ENCODE measurements at regions not wholly inside any gene's neighbourhood (a gene's known extent, or its start where the extent isn't known, plus 50 kb on each side); places are given as distances from the start of the nearest gene placed in this dataset.
"Not testable (repeated sequence)": the region's sequence is repeated elsewhere in the genome, so short reads cannot be mapped to it uniquely, and the experiment has no call there.

DNA sequence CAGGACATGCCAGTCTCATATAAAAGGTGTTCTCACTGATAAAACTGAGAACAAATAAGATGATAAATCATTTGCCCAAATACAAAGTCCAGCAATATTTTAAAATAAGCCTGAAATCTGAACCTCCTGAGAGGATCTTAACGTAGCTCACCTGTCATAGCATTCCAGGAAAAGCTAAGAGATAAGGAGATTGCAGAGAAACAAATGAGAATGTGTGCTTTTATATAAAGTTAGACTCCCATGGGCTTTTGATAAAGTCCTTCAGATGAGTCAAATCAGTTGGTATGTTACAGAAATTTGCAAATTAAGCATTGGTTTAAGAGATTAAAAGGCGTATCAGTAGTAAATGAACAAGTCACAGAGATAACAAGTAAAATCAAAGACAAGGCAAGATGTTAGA is 452.9 kb upstream of the CHAC2 start:
- H3K4me1 ChIP-seq (ENCODE audit: control insufficient read depth, extremely low read depth, insufficient read depth, low read length), result peaks cover 15% of the 10 kb centered on the region
- H3K4me3 ChIP-seq (ENCODE audit: control insufficient read depth in 2 of 3, extremely low read depth in 1 of 3, insufficient read depth in 2 of 3, low read depth in 1 of 3, low read length in 3 of 3), result no peak overlapping the region
- dilution Hi-C loops (cut with MboI; ENCODE audit: extremely low pct_ligation_motif_present, low sequenced_read_pairs), result no loop called here
- H3K79me2 ChIP-seq (ENCODE audit: control insufficient read depth, insufficient read depth, low read length), result no peaks in the 10 kb centered on the region
- H3K36me3 ChIP-seq (ENCODE audit: control insufficient read depth in 2 of 2, extremely low read depth in 1 of 2, insufficient read depth in 2 of 2, low read length in 2 of 2), result no peaks in the 10 kb centered on the region
- no peaks in the 10 kb centered on the region for H3K9me3 ChIP-seq (ENCODE audit: control insufficient read depth, low read depth, low read length)
- H3K9ac ChIP-seq (ENCODE audit: control insufficient read depth, extremely low read depth, insufficient read depth, low read length), result no peak overlapping the region
- no peak overlapping the region for H3K4me2 ChIP-seq (ENCODE audit: control insufficient read depth, extremely low read depth, insufficient read depth, low read depth, low read length)
- no peak overlapping the region for H3K27ac ChIP-seq (ENCODE audit: control insufficient read depth, insufficient read depth, low read length)
- DNase-seq (ENCODE audit: low read depth, low spot score), result no peak
- no peaks in the 10 kb centered on the region for H3K27me3 ChIP-seq (ENCODE audit: control insufficient read depth, extremely low read depth, insufficient read depth, low read length)
- TF ChIP-seq, protein P1, sequence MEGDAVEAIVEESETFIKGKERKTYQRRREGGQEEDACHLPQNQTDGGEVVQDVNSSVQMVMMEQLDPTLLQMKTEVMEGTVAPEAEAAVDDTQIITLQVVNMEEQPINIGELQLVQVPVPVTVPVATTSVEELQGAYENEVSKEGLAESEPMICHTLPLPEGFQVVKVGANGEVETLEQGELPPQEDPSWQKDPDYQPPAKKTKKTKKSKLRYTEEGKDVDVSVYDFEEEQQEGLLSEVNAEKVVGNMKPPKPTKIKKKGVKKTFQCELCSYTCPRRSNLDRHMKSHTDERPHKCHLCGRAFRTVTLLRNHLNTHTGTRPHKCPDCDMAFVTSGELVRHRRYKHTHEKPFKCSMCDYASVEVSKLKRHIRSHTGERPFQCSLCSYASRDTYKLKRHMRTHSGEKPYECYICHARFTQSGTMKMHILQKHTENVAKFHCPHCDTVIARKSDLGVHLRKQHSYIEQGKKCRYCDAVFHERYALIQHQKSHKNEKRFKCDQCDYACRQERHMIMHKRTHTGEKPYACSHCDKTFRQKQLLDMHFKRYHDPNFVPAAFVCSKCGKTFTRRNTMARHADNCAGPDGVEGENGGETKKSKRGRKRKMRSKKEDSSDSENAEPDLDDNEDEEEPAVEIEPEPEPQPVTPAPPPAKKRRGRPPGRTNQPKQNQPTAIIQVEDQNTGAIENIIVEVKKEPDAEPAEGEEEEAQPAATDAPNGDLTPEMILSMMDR (optimal IDR thresholded peaks at IDR 0.05 in 1 of 3, IDR thresholded peaks at IDR 0.05 in 1 of 3, conservative IDR thresholded peaks at IDR 0.05 in 1 of 3; ENCODE audit: extremely low read depth in 1 of 3, insufficient read depth in 2 of 3, low read length in 3 of 3), result no peak
- TF ChIP-seq EZH2 (IDR thresholded peaks at IDR 0.05; ENCODE audit: low read length), result no peak
- FAIRE-seq, result no peak
- no peaks in the 10 kb centered on the region for H4K20me1 ChIP-seq (ENCODE audit: control insufficient read depth, extremely low read depth, insufficient read depth, low read length)
- no peaks in the 10 kb centered on the region for H3K9me1 ChIP-seq (ENCODE audit: control insufficient read depth, extremely low read depth, insufficient read depth, low read length)
- H2AFZ ChIP-seq (ENCODE audit: control insufficient read depth, low read length), result no peak overlapping the region

DNA sequence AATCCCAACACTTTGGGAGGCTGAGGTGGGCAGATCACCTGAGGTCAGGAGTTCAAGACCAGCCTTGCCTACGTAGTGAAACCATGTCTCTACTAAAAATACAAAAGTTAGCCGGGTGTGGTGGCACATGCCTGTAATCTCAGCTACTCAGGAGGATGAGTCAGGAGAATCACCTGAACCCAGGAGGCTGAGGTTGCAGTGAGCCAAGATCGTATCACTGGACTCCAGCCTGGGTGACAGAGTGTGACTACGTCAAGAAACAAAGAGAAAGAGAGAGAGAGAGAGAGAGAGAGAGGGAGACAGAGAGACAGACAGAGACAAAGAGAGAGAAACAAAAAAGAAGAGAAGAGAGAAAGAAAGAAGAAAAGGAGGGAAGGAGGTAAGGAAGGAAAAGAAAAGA is 454.0 kb upstream of the CHAC2 start:
- H3K79me2 ChIP-seq (ENCODE audit: control insufficient read depth, insufficient read depth, low read length); dilution Hi-C loops (cut with MboI; ENCODE audit: extremely low pct_ligation_motif_present, low sequenced_read_pairs); H3K4me2 ChIP-seq (ENCODE audit: control insufficient read depth, extremely low read depth, insufficient read depth, low read depth, low read length): not testable (repeated sequence)

DNA sequence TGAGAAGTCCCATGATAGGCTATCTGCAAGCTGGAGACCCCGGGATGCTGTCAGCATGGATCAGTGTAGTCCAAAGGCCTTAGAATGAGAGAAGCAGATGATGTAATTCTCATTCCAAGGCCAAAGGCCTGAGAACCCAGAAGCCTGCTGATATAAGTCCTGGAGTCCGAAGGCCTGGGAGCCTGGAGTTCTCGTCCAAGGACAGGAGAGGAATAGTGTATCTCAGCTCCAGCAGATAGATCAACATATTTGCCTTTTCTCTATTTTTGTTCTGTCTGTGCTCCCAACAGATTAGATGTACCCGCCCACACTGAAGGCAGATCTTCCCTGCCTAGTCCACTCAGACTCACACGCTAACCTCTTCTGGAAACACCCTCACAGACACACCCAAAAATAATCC is 454.9 kb upstream of the CHAC2 start:
- H3K27me3 ChIP-seq (ENCODE audit: control insufficient read depth, extremely low read depth, insufficient read depth, low read length), result no peaks in the 10 kb centered on the region
- no peak overlapping the region for H3K4me3 ChIP-seq (ENCODE audit: control insufficient read depth in 2 of 3, extremely low read depth in 1 of 3, insufficient read depth in 2 of 3, low read depth in 1 of 3, low read length in 3 of 3)
- H3K79me2 ChIP-seq (ENCODE audit: control insufficient read depth, insufficient read depth, low read length), result no peaks in the 10 kb centered on the region
- FAIRE-seq (no peak), DNase-seq (ENCODE audit: low read depth, low spot score) (no peak)
- no peaks in the 10 kb centered on the region for H4K20me1 ChIP-seq (ENCODE audit: control insufficient read depth, extremely low read depth, insufficient read depth, low read length)
- H3K27ac ChIP-seq (ENCODE audit: control insufficient read depth, insufficient read depth, low read length), result peak overlapping the region; percentile 58
- no peak for TF ChIP-seq EZH2 (IDR thresholded peaks at IDR 0.05; ENCODE audit: low read length)
- TF ChIP-seq, protein P1 (optimal IDR thresholded peaks at IDR 0.05 in 1 of 3, IDR thresholded peaks at IDR 0.05 in 1 of 3, conservative IDR thresholded peaks at IDR 0.05 in 1 of 3; ENCODE audit: extremely low read depth in 1 of 3, insufficient read depth in 2 of 3, low read length in 3 of 3), result no peak
- H3K9ac ChIP-seq (ENCODE audit: control insufficient read depth, extremely low read depth, insufficient read depth, low read length), result no peak overlapping the region
- no peak overlapping the region for H3K4me2 ChIP-seq (ENCODE audit: control insufficient read depth, extremely low read depth, insufficient read depth, low read depth, low read length)
- dilution Hi-C loops (cut with MboI; ENCODE audit: extremely low pct_ligation_motif_present, low sequenced_read_pairs), result no loop called here
- H3K36me3 ChIP-seq (ENCODE audit: control insufficient read depth in 2 of 2, extremely low read depth in 1 of 2, insufficient read depth in 2 of 2, low read length in 2 of 2), result no peaks in the 10 kb centered on the region
- H2AFZ ChIP-seq (ENCODE audit: control insufficient read depth, low read length), result no peak overlapping the region
- no peaks in the 10 kb centered on the region for H3K9me3 ChIP-seq (ENCODE audit: control insufficient read depth, low read depth, low read length)
- H3K4me1 ChIP-seq (ENCODE audit: control insufficient read depth, extremely low read depth, insufficient read depth, low read length), result peaks cover 15% of the 10 kb centered on the region
- no peaks in the 10 kb centered on the region for H3K9me1 ChIP-seq (ENCODE audit: control insufficient read depth, extremely low read depth, insufficient read depth, low read length)

More for the DNA sequence above, 454.0 kb upstream of the CHAC2 start:
- FAIRE-seq; H3K36me3 ChIP-seq (ENCODE audit: control insufficient read depth in 2 of 2, extremely low read depth in 1 of 2, insufficient read depth in 2 of 2, low read length in 2 of 2); H3K9me1 ChIP-seq (ENCODE audit: control insufficient read depth, extremely low read depth, insufficient read depth, low read length); H3K4me3 ChIP-seq (ENCODE audit: control insufficient read depth in 2 of 3, extremely low read depth in 1 of 3, insufficient read depth in 2 of 3, low read depth in 1 of 3, low read length in 3 of 3); H3K9me3 ChIP-seq (ENCODE audit: control insufficient read depth, low read depth, low read length); H3K9ac ChIP-seq (ENCODE audit: control insufficient read depth, extremely low read depth, insufficient read depth, low read length); H3K27me3 ChIP-seq (ENCODE audit: control insufficient read depth, extremely low read depth, insufficient read depth, low read length); H2AFZ ChIP-seq (ENCODE audit: control insufficient read depth, low read length); H4K20me1 ChIP-seq (ENCODE audit: control insufficient read depth, extremely low read depth, insufficient read depth, low read length): not testable (repeated sequence)
- peak; percentile 41 for DNase-seq (ENCODE audit: low read depth, low spot score)
- Histone ChIP-seq H3K27ac (ENCODE audit: control insufficient read depth, insufficient read depth, low read length) (peak overlapping the region; percentile 58), H3K4me1 (ENCODE audit: control insufficient read depth, extremely low read depth, insufficient read depth, low read length) (peaks cover 15% of the 10 kb centered on the region)
